Liver (tissue), 3 donors: ENCODE measurements at regions not wholly inside any gene's neighbourhood (a gene's known extent, or its start where the extent isn't known, plus 50 kb on each side); places are given as distances from the start of the nearest gene placed in this dataset.

Experiments
- ATF3 ChIP-seq: IDR thresholded peaks from 2 replicates; pipeline ENCODE4 v1.6.1; 2016; ENCODE audit warnings: antibody characterized with exemption
- CTCF ChIP-seq: fragments of 150-350 bp; IDR thresholded peaks from 2 replicates; pipeline ENCODE4 v1.5.1; 2017; ENCODE audit warnings: improper control_type of control experiment, low read depth, low read length; ENCODE audit not compliant: missing input control
- GABPA ChIP-seq, 2 donors: IDR thresholded peaks in 1 of 2; conservative IDR thresholded peaks in 1 of 2; 2 replicates each; pipeline ENCODE4 v1.6.1; 2016; ENCODE audit warnings: antibody characterized with exemption in 2 of 2, mild to moderate bottlenecking in 1 of 2, moderate library complexity in 1 of 2
- HNF4G ChIP-seq: IDR thresholded peaks from 2 replicates; pipeline ENCODE4 v1.6.1; 2016; ENCODE audit warnings: antibody characterized with exemption
- MAX ChIP-seq: IDR thresholded peaks from 2 replicates; pipeline ENCODE4 v1.6.1; 2016; ENCODE audit warnings: antibody characterized with exemption
- RAD21 ChIP-seq, 2 donors: IDR thresholded peaks; 2 replicates each; pipeline ENCODE4 v1.6.1; 2016; ENCODE audit warnings: antibody characterized with exemption in 2 of 2, mild to moderate bottlenecking in 2 of 2
- REST ChIP-seq: IDR thresholded peaks from 2 replicates; pipeline ENCODE4 v1.6.1; 2016; ENCODE audit warnings: antibody characterized with exemption, mild to moderate bottlenecking
- SP1 ChIP-seq: IDR thresholded peaks from 2 replicates; pipeline ENCODE4 v1.6.1; 2018; ENCODE audit warnings: antibody characterized with exemption, mild to moderate bottlenecking
- donor health status: healthy.
- donor health status: healthy.

- TF ChIP-seq CTCF (no peak), REST (no peak), SP1 (no peak), MAX (no peak), GABPA (IDR thresholded peaks at IDR 0.05 in 1 of 2, conservative IDR thresholded peaks at IDR 0.05 in 1 of 2) (no peak), HNF4G (no peak), ATF3 (no peak), RAD21 (IDR thresholded peaks at IDR 0.05) (no peak)
Measured at GRCh38 chr3:40701016-40701588, 176.3 kb downstream of the ZNF621 start.
